ENCODE measurements at regions not wholly inside any gene's neighbourhood (a gene's known extent, or its start where the extent isn't known, plus 50 kb on each side); places are given as distances from the start of the nearest gene placed in this dataset.
A peak's percentile ranks its signal among the peaks of the same experiment; 100 is the strongest.

GRCh38 chr17:12342609-12343435 is 322.1 kb downstream of the MAP2K4 start:
- TF ChIP-seq CTCF (conservative IDR thresholded peaks at IDR 0.05; ENCODE audit: low read depth, low read length) (peak; percentile 69), EZH2 (IDR thresholded peaks at IDR 0.05; ENCODE audit: borderline replicate concordance, low read depth, low read length, poor library complexity, severe bottlenecking) (no peak)
